ENCODE measurements at regions not wholly inside any gene's neighbourhood (a gene's known extent, or its start where the extent isn't known, plus 50 kb on each side); places are given as distances from the start of the nearest gene placed in this dataset.

DNA sequence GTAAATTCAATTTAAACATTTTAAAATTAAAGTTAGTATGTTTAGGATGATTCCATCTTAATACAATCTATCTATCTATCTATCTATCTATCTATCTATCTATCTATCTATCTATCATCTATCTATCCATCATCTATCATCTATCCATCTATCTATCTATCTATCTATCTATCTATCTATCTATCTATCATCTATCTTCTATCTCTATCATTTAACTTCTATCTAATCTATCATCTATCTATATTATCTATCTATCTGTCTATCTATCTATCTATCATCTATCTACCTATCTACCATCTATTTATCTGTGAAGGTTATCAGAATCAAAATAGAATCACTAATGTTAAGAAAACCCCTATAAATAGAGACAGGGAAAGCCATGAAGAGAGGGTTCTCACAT is 78.3 kb downstream of the RAMP3 start:
- no peak for DNase-seq

DNA sequence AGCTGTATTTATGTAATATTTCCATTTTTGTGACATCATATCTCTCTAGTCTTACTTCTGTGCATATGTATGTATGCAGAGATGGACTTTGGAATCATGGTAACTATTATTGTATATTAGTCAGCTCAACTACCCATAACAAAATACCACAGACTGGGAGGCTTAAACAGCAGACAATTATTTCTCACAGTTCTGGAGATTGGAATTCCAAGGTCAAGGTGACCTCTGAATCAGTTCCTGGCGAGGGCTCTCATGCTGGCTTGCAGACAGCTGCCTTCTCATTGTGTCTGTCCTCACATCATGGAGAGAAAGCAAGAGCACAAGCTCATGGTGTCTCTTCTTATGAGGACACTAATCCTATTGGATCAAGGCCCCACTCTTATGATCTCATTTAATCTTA is 79.1 kb downstream of the RAMP3 start:
- no peak for DNase-seq

- DNase-seq, result no peak
These were observed 80.3 kb downstream of the RAMP3 start for GRCh38 chr7:45237788-45238461.

GRCh38 chr7:45238806-45239205 is 81.2 kb downstream of the RAMP3 start:
- DNase-seq, result no peak

GRCh38 chr7:45239486-45239885 is 81.9 kb downstream of the RAMP3 start:
- no peak for DNase-seq

- no peak for DNase-seq
These were observed 82.7 kb downstream of the RAMP3 start for GRCh38 chr7:45240273-45240771.

GRCh38 chr7:45240926-45241325 is 83.3 kb downstream of the RAMP3 start:
- no peak for DNase-seq

GRCh38 chr7:45241339-45242109 is 83.9 kb downstream of the RAMP3 start:
- no peak for DNase-seq

DNA sequence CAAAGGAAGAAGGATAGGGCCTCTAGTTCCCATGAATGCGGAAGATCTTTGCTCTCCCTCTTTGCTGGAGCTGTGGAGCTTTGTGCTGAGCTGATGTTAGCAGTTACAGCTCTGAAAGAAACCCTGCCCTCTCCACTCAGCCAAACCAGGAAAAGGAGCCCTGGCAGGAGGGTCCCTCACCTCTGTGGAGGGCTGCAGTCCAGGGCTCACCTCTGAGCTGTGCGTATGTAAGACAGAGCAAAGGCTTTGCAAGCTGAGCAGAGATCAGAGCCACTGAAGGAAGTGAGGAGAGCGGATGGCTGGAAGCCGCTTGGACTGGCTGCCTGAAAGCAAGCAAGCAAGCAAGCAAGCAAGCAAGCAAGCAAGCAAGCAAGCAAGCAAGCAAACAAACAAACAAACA is 84.7 kb downstream of the RAMP3 start:
- no peak for DNase-seq

DNA sequence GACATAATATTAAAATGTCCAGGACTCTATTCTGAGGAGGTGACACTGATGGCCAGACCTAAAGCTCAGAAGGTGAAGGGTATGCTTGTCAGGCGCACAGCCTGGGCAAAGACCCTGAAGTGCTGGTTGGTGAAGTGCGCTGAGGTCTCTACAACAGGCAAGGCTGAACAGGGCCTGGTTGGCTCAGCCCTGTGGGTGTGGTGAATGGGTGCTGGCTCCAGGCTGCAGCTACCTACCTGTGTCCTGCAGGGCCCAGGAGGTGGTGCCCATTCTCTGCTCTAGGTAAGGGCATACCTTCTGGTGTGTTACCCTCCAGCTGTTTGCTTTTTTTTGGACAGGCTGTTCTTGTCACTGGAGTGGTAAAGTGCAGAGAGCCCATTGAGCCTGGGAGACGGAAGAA is 85.1 kb downstream of the RAMP3 start:
- DNase-seq, result no peak

DNA sequence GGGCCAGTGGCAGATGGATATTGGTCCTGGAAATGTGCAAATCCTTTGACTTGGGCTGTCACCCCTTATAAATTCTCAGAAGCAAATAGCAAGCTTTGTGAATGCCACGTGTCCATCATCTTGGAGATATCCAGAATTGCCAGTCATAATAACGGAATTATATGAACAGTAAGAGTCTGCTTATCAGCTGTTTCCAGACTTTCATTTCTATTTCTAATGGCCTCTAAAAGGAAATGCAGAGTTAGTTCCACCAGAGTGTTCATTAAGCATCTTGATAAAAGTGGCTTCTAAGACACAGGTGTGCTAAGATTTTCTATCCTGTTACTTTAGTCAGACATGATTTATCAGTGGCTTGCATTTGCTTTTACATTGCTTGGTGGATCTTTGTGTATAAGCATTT is 87.4 kb downstream of the RAMP3 start:
- DNase-seq, result no peak

DNA sequence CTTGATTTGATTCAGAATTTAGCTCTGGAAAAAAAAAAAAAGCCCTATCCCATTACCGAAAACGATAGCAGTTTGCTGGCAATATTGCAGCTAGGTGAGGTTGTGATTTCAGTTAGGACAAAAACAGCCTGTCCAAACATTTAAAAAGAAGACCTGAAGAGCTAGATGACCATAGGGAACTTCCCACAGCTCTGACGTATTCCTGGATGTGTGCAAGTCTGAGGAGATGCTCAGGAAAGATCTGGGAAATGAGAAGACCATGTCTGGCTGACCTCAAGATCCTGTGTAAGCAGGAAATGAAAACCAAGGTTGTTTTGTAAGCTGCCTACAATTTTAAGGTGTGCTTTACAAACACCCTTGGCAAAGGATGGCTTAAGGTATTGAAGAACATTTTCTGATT is 88.7 kb downstream of the RAMP3 start:
- DNase-seq, result no peak

DNA sequence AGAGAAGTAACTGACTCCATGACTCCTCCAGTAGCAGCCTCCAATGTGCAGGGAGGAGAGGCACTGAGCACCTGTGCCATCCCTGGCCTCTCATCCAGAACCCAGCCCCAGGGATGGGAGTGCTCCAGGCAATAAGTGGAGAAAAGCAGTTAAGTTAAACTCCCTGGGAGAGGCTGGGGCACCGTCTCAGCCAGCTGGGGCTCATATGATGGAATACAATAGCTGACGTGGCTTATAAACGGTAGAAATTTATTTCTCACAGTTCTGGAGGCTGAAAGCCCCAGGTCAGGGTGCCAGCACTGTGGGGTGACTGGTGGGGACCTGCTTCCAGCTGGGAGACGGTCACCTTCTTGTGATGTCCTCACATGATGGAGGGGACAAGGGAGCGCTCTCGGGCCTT is 94.7 kb downstream of the RAMP3 start:
- DNase-seq, result no peak

GRCh38 chr7:45252857-45253256 is 95.3 kb downstream of the RAMP3 start:
- no peak for DNase-seq

GRCh38 chr7:45253368-45253767 is 95.8 kb downstream of the RAMP3 start:
- DNase-seq, result no peak

GRCh38 chr7:45255187-45255586 is 97.6 kb downstream of the RAMP3 start:
- no peak for DNase-seq

DNA sequence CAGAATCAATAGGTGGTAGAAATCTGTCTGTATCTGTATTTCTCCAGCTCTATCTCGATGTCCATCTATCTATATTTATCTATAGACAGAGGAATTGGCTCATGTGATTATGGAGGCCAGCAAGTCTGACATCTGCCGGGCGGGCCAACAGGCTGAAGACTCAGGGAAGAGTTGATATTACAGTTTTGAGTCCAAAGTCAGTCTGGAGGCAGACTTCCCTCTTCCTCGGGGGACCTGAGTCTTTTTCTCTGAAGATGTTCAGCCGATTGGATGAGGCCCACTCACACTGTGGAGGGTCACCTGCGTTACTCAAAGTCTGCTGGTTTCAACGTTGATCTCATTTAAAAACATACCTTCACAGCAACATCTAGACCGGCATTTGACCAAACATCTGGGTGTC is 98.7 kb downstream of the RAMP3 start:
- DNase-seq, result no peak

DNA sequence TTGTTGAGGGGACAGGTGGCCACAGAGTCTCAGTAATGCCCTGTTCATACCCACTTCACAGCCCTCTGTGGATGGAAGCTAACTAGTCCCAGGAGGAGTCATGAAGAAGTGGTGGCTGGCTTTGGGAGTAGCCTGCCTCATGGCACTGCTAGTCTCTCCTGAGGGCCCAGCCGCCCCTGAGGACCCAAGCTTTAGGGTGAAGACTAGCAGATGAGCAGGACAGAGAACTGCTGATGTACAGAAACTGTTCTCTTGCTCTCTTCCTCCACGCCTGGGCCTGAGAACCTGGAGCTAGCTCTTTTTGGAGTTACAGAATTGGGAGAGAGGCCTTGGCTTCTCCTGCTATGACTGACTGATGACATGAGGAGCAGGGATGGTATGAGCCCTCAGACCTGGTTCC is 99.2 kb downstream of the RAMP3 start:
- DNase-seq, result no peak

GRCh38 chr7:45257284-45257683 is 99.7 kb downstream of the RAMP3 start:
- no peak for DNase-seq

DNA sequence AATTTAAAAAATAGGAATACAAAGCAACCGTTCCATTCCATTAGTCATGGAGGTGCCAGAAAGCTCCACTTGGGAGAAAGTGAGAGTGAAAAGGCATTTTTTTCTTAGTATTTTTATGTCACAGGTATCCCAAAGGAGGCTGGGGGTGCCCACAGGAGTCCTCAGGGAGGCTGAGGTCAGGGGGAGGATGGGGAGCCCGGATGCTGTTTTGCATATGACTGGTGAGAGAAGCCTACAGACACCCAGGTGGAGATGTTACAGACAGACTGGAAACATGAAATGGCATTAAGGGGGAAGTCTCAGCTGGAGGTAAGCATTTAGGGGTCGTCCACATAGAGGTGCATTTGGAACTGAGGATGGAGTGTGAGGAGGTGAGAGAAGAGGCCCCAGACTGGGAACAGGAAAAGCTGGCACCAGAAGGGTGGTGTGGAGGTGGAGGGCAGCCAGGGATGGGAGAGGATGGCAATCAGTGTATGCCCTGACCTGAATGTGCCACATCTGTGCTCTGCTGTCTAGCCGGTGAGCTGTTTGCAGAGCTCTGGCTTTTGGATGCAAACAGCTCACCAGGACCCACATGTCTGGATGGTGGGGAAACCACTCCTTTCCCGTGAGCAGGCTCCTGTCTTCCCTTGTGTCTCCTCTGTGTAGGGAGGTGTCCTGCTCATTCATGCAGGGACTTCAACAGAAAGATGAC is 101.1 kb downstream of the RAMP3 start:
- no peak for DNase-seq

- no peak for DNase-seq
These were observed 101.6 kb downstream of the RAMP3 start for GRCh38 chr7:45259227-45259596.

- DNase-seq, result peak; percentile 79
These were observed 102.5 kb downstream of the RAMP3 start for GRCh38 chr7:45259966-45260646.

GRCh38 chr7:45267262-45267661 is 109.7 kb downstream of the RAMP3 start:
- DNase-seq, result no peak
